ENCODE measurements at regions not wholly inside any gene's neighbourhood (a gene's known extent, or its start where the extent isn't known, plus 50 kb on each side); places are given as distances from the start of the nearest gene placed in this dataset.

GRCh38 chr20:60224914-60225313 is 266.7 kb downstream of the CDH26 start:
- no peaks in the 10 kb centered on the region for H3K27me3 ChIP-seq (ENCODE audit: insufficient read depth, poor library complexity, severe bottlenecking)
- no peak overlapping the region for H3K4me3 ChIP-seq (replicated peaks; ENCODE audit: insufficient read depth, low read length)
- DNase-seq (ENCODE audit: low read depth in 1 of 2, low spot score in 1 of 2) = peak in 1 of 2 experiments; percentile 42
- H3K27ac ChIP-seq (replicated peaks) = no peak overlapping the region
- TF ChIP-seq SPI1 (IDR thresholded peaks at IDR 0.05; ENCODE audit: borderline replicate concordance, low read depth) = no peak
- TF ChIP-seq CTCF (IDR thresholded peaks at IDR 0.05; ENCODE audit: insufficient read depth, low read length) = peak; percentile 22

GRCh38 chr20:60228255-60228654 is 270.0 kb downstream of the CDH26 start:
- TF ChIP-seq POLR2AphosphoS5 (IDR thresholded peaks at IDR 0.05; ENCODE audit: low read depth) (peak; percentile 69), SPI1 (IDR thresholded peaks at IDR 0.05; ENCODE audit: borderline replicate concordance, low read depth) (peak; percentile 96), REST (IDR thresholded peaks at IDR 0.05; ENCODE audit: insufficient replicate concordance, low read depth) (no peak), GABPA (IDR thresholded peaks at IDR 0.05; ENCODE audit: low read depth) (no peak), CTCF (IDR thresholded peaks at IDR 0.05; ENCODE audit: insufficient read depth, low read length) (no peak)
- Histone ChIP-seq H3K27ac (replicated peaks) (peak overlapping the region; percentile 64), H3K4me3 (replicated peaks; ENCODE audit: insufficient read depth, low read length) (no peak overlapping the region), H3K27me3 (ENCODE audit: insufficient read depth, poor library complexity, severe bottlenecking) (no peaks in the 10 kb centered on the region)
- peak; percentile 22 to 94 for DNase-seq (ENCODE audit: low read depth in 1 of 2, low spot score in 1 of 2)

GRCh38 chr20:60232380-60232779 is 274.2 kb downstream of the CDH26 start:
- H3K4me3 ChIP-seq (replicated peaks; ENCODE audit: insufficient read depth, low read length) = no peak overlapping the region
- no peak for TF ChIP-seq POLR2AphosphoS5 (IDR thresholded peaks at IDR 0.05; ENCODE audit: low read depth)
- no peak for TF ChIP-seq CTCF (IDR thresholded peaks at IDR 0.05; ENCODE audit: insufficient read depth, low read length)
- no peak for TF ChIP-seq SPI1 (IDR thresholded peaks at IDR 0.05; ENCODE audit: borderline replicate concordance, low read depth)
- no peak for TF ChIP-seq GABPA (IDR thresholded peaks at IDR 0.05; ENCODE audit: low read depth)
- no peak for TF ChIP-seq REST (IDR thresholded peaks at IDR 0.05; ENCODE audit: insufficient replicate concordance, low read depth)
- no peak overlapping the region for H3K27ac ChIP-seq (replicated peaks)
- H3K27me3 ChIP-seq (ENCODE audit: insufficient read depth, poor library complexity, severe bottlenecking) = no peaks in the 10 kb centered on the region
- no peak for DNase-seq (ENCODE audit: low read depth in 1 of 2, low spot score in 1 of 2)

GRCh38 chr20:60233018-60233630 is 274.9 kb downstream of the CDH26 start:
- H3K4me3 ChIP-seq (replicated peaks; ENCODE audit: insufficient read depth, low read length) = no peak overlapping the region
- TF ChIP-seq SPI1 (IDR thresholded peaks at IDR 0.05; ENCODE audit: borderline replicate concordance, low read depth) (no peak), CTCF (IDR thresholded peaks at IDR 0.05; ENCODE audit: insufficient read depth, low read length) (no peak), REST (IDR thresholded peaks at IDR 0.05; ENCODE audit: insufficient replicate concordance, low read depth) (no peak), GABPA (IDR thresholded peaks at IDR 0.05; ENCODE audit: low read depth) (no peak), POLR2AphosphoS5 (IDR thresholded peaks at IDR 0.05; ENCODE audit: low read depth) (no peak)
- no peak for DNase-seq (ENCODE audit: low read depth in 1 of 2, low spot score in 1 of 2)

More at GRCh38 chr20:60233018-60233630, 274.9 kb downstream of the CDH26 start:
- no peak overlapping the region for H3K27ac ChIP-seq (replicated peaks)
- H3K27me3 ChIP-seq (ENCODE audit: insufficient read depth, poor library complexity, severe bottlenecking) = no peaks in the 10 kb centered on the region

All from HL-60 (cell line).